GM18517 (cell line): ENCODE measurements at regions not wholly inside any gene's neighbourhood (a gene's known extent, or its start where the extent isn't known, plus 50 kb on each side); places are given as distances from the start of the nearest gene placed in this dataset.
"Not testable (repeated sequence)": the region's sequence is repeated elsewhere in the genome, so short reads cannot be mapped to it uniquely, and the experiment has no call there.

Experiments used
- ATAC-seq: cut with Tn5 transposase; IDR thresholded peaks from one replicate; pipeline ENCODE4 v1.9.1; 2021; ENCODE audit warnings: mild to moderate bottlenecking, moderate library complexity; ENCODE audit not compliant: unreplicated experiment

DNA sequence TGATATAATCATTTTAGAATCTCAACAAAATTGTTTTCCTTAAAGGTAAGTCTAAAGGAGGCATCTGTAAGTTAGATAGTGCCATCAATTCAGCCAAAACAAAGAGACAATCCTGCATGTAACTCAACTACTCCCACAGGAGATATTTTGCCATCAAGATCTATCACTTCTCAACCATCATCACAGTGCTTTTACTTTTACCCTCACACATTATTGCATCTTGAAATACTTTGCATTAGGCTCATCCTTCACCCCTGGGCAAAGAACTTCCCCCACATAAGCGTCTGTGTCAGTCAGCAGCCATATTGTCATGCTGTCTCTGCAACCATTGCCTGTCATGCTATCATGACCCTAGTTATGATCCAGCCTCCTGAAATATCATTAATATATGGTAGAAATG lies 54.9 kb upstream of the NLGN1 start:
- no peak for ATAC-seq

DNA sequence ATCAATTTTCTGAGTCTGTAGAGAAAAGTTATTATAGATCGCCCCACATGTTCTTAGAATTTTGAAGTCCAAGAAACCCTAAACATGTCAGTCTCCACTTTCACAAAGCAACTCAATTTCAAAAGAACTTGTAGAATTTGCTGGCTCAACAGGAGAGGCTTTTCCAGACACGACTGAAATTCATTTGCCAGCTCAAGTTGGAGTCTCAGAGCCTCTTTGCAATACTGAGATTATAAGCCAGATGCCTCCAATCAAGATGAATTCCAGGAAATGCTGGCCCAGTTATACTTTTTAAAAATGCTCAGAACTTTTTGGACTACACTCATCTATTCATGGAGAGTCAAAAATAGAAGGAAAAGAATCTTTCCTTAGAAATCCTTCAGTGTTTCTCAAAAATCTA lies 56.9 kb upstream of the NLGN1 start:
- ATAC-seq, result no peak

- no peak for ATAC-seq
Measured at GRCh38 chr3:173336261-173336660, 61.3 kb upstream of the NLGN1 start.

DNA sequence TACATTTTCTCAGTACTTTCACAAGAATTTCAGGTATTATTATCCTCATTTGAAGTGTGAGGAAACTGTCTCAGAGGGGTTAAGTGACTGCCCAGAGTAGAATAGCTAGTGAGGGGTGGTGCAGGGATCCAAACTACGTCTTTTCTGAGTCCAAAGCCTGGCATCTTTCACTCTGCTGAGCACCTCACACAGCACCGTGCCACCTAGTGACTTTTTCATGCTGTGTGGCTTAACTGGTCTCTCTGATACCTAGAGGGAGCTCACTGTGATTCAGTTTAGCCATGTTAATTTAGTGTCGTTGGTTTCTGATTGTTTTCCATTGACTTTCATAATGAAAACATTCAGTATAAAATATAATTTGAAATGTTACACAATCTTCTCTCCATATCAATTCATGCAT lies 91.4 kb upstream of the NLGN1 start:
- ATAC-seq, result no peak

- no peak for ATAC-seq
Measured at GRCh38 chr3:173304182-173304800, 93.3 kb upstream of the NLGN1 start.

DNA sequence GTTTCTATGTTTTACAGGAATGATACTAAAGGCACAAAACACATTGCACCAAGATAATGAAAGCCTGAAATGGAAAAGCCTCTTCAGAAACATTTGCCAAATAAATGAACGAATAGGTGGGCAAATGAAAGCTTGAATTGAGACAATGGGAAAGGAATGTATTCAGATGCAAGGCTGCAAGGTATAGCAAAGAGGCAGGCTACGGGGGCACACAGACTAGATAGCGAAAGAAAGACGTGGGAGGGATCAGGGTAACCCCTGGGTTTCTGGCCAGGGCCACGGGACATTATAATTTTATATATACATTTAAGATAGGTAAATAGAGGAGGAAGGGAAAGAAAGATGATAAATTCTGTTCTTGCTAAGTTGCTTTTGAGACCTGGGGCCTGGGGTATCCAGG lies 95.9 kb upstream of the NLGN1 start:
- no peak for ATAC-seq

GRCh38 chr3:173289072-173289471 lies 108.5 kb upstream of the NLGN1 start:
- no peak for ATAC-seq

DNA sequence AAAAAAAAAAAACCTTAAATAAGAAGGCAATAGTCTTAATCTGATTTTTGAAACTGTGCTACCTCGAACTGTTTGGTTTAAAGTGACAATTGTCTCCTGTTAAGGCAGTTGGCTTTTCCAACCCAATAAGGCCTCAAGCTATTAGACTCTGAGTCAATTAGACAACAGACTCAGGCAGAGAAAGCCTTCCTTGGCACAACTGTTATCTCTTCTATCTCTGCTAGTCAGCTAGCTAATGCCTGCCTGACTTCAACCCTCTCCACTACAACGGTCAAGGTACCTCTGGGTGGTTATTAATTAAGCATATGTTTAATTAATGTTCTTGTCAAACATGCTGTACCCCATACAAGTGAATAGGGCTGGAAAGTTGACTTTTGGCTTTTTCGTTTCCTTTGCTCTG lies 110.2 kb upstream of the NLGN1 start:
- no peak for ATAC-seq

DNA sequence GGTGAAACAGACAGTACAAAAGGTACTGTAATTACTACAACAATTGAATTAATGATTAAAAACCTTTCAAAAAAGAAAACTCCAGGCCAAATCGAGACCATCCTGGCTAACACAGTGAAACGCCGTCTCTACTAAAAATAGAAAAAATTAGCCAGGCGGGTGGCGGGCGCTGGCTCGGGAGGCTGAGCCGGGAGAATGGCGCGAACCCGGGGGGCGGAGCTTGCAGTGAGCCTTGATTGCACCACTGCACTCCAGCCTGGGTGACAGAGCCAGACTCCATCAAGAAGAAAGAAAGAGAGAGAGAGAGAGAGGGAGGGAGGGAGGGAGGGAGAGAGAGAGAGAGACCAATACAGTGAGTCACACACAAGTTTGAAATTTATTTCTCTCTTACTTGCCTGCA lies 111.0 kb upstream of the NLGN1 start:
- ATAC-seq, result not testable (repeated sequence)

DNA sequence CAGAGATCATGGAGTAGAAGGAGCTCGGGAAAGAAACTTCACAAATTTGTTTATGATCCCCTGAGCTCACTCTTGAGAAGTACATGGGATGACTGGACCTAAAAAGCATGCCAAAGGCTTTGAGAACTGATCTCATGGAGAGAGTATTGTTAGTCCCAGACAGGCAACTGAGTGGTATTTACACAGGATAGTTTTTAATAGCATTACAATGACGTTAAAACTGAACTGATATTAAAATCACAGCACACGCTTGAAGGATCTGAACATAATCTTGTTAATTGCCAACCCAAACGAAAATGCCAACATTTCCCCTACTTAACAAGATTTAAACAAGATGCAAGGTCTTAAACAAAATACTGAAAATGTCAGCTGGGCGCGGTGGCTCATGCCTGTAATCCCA lies 113.2 kb upstream of the NLGN1 start:
- ATAC-seq, result no peak

- peak; percentile 59 for ATAC-seq
Measured at GRCh38 chr3:173275740-173276139, 121.8 kb upstream of the NLGN1 start.

DNA sequence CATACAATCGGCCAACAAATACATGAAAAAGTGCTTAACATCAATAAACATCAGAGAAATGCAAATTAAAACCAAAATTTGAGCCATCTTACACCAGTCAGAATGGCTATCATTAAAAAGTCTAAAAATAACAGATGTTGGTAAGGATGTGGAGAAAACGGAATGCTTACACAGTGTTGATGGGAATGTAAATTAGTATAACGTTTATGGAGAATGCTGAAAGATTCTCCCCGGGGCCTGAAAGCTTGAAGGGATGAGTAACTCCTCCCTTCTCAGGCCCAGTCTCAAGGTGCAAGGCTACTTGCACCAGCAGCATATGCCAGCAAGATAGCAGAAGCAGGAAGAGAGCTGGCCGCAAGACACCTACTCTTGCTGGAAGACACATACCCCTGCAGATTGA lies 123.7 kb upstream of the NLGN1 start:
- no peak for ATAC-seq

GRCh38 chr3:173268781-173269180 lies 127.7 kb upstream of the SPATA16 start:
- ATAC-seq, result no peak

GRCh38 chr3:173267716-173268115 lies 126.7 kb upstream of the SPATA16 start:
- no peak for ATAC-seq

DNA sequence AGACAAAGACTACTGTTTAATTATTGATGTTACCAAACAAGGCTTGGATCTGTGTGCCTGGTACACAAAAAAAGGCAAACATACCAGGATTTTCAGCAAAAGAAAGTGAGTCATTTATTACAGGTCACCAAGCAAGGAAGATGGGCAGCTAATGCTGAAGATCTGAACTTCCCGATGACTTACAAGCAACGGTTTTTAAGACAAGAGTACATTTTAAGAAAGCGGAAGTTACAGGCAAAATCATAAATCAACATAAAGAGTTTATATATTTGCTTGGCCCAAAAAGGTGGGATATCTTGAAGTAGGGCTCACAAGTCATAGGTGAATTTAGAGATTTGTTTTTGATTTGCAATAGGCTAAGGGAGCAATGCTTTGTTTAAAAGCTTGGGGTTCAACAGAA lies 125.4 kb upstream of the SPATA16 start:
- no peak for ATAC-seq

GRCh38 chr3:173258697-173259096 lies 117.7 kb upstream of the SPATA16 start:
- ATAC-seq, result no peak

DNA sequence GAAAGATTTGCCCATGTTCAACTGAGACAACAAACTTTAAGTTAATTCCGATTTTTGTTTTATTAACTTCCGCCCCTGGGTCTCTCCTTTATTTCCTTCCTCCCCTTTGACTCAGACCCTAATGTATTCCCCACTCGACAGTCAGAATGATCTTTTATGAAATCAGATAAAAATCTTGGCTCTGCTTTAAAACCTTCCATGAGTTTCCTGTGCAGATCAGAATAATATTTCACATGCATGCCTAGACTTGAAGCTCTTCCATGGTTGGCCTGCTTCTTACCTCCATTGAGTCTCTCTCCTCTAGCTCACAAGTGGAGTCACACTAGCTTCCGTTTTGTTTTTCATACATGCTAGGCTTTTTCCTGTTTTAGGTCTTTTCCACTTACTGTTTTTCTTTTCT lies 116.8 kb upstream of the SPATA16 start:
- ATAC-seq, result no peak

GRCh38 chr3:173255555-173255954 lies 114.5 kb upstream of the SPATA16 start:
- no peak for ATAC-seq

- no peak for ATAC-seq
Measured at GRCh38 chr3:173253471-173253870, 112.4 kb upstream of the SPATA16 start.

GRCh38 chr3:173249457-173249856 lies 108.4 kb upstream of the SPATA16 start:
- no peak for ATAC-seq

GRCh38 chr3:173241727-173242126 lies 100.7 kb upstream of the SPATA16 start:
- ATAC-seq, result no peak

DNA sequence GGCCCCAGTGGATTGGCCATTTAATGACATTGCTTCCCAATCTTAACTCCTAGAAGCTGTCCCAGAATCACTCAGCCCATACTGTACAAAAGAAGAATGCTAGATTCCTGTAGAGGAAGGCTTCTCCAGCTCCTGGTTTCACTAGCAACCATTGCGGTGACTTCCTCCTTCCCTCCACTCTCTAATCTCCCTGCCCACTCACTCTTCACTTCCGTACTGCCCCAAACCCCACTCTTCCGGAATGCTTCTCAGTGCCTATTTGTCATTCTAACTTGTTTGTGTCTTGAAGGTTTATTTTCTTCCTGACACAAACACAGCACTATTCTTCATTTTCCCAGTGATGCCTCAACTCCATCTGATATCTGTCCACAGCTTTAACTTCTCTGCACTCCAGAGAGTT lies 97.1 kb upstream of the SPATA16 start:
- ATAC-seq, result no peak

DNA sequence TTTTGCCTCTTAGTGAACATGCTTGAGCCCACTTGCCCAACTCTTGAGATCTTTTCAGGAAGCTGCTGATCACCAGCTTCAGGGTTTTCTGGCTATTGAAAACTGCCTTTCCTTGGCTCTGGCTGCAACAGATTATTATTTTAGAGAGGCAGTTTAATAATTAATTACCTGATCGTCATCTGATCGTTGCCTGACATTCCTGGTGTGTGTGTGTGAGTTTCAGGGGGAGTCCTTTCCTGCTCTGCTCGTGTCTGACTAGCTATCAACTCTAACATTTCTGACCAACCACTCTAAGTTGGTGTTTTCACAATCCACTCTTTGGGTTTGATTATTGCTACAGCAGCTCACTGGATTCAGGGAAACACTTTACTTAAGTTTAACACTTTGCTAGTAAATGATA lies 84.3 kb upstream of the SPATA16 start:
- ATAC-seq, result no peak

GRCh38 chr3:173221010-173221409 lies 80.0 kb upstream of the SPATA16 start:
- no peak for ATAC-seq
